ENCODE measurements at regions not wholly inside any gene's neighbourhood (a gene's known extent, or its start where the extent isn't known, plus 50 kb on each side); places are given as distances from the start of the nearest gene placed in this dataset.

DNA sequence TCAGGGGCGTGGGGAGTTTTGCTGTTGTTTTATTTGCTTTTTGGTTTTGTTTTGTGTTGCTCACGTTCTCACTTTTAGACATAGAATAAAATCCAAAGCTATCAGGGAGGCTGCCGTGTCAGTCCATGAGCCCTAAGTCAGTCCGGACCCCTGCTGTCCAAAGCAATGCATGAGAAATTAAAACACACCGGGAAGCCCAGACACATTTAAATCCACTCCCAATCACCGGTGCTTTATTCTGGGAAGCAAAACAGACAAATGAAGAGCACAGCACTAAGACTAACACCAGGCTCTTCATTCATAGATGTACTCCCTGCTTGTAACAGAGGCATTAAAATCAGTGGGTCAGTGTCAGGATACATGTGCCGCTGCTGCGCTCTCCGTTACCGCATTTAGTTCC lies 180.9 kb downstream of the IRX2 start:
- no peak for DNase-seq (ENCODE audit: low read depth, low spot score)

DNA sequence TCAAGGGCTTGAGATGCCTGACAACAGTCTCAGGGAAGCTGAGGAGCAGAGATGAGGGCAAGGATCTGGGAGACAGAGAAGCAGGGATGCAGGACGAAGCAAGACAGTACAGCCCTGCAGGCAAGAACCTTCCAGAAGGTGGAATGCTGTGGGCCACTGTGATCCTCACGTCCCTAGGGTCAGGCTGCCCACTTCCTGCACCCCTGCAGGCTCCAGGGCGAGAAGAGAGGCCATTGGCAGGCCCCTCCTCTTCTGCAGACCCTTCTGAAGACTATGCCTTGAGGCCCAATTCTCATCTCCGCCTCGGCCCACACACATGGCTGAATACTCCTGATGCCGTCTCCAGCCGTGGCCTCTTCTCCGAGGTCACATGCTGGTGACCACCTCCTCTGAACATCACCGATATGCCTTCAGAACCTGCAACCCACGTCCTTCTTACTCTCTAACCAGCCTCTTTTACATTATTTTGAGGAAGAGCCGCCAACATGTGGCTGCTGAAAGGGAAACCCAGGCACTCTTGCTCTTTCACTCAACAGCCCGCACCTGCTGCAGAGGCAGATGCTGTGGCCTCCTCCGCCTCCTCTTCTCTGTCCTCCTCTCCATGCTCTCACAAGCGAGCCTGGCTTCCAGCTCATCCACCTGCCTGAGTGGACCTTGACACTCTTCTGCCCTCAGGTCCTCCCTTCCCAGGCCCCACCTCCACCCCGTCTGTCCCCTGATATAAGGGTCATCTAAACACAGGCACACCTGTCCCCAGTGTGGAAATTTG lies 181.5 kb downstream of the IRX2 start:
- no peak for DNase-seq (ENCODE audit: low read depth, low spot score)

DNA sequence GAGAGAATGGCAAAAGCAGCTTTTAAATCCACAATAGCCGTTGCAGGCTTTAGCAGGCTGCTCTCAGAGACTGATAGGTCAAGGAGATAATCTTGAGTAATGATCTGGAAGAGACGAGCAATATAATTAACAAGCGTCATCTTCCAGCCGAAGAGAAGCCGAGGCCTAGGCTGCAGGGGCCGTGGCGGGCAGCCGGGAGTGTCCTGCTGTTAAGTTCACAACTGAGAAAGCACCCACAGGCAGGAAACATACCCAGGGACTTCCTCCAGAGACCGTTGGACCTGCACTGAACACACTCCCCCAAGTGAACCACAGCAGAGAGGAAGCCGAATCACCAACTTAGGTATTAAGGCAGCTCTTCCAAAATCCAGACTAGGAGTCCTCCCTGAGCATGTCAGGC lies 182.3 kb downstream of the IRX2 start:
- DNase-seq (ENCODE audit: low read depth, low spot score) = no peak

DNA sequence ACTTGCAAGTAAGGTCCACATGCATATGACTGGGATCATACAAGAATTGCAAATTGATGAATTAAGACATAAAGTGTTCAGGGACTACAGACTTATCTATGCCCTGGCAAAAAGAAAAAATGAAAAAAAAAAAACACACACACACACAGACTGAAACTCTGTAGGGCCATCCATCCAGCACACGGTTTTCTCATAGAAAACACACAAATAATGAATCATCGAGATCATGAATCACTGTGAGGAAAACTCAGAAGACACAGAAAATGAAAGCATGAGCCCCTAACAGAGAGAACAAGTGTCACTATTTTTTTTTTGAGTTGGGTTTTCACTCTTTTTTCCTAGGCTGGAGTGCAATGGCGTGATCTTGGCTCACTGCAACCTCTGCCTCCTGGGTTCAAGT lies 185.2 kb downstream of the IRX2 start:
- no peak for DNase-seq (ENCODE audit: low read depth, low spot score)

DNA sequence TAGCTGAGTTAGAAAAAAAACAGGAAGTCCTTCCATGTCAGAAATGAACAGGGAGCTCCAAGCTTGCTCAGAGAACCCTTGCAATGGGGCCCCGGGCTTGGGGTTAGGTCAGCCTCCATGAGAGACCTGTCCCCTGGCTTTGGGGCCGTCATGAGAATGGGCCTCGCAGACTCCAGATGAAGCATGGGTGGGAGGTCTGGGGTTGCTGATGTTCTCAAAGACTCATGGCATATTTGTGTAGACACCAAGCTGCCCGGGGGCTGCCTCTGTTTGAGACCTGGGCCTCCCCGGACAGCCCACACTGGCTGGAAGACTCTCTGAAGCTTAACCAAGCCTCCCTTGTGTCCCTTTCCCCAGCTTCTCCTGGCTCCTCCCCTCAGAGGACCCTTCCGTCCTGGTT lies 186.3 kb downstream of the IRX2 start:
- DNase-seq (ENCODE audit: low read depth, low spot score) = no peak

DNA sequence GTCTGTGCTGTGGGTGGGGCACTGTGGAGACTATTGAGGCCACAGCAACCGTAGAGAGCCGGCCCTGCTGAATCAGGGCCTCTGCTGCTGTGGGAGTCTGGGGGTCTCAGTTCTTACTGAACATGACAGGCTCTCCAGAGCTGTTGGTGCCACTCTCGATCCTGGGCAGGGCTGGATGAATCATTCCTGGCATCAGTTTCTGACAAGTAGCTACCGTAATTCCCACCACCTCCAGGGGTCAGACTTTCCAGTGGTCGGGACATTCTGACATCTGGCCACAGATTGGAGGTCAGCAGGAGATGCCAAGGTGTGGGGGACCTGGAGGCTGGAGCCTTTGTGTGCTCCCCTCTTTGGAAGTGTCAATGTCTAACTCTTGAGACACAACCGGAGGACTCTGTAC lies 188.4 kb downstream of the IRX2 start:
- no peak for DNase-seq (ENCODE audit: low read depth, low spot score)

DNA sequence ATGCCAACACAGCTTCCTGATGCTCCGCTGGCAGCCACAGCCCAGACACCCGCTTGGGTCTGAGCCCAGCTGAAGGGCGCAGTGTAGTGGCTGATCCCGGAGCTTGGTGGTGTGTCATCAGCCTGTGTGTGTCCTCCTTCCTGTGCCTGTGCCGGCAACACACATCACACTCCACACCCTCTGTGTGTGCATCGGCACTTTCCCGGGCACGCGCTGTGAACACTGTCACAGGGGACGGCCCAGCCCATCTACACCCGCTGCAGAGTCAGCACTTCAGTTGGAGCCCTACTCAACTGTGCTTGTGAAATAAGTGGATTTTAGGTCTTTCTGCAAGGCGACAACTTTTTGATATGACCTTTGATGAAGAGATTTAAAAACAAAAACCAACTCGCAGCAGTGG lies 189.4 kb downstream of the IRX2 start:
- no peak for DNase-seq (ENCODE audit: low read depth, low spot score)

DNA sequence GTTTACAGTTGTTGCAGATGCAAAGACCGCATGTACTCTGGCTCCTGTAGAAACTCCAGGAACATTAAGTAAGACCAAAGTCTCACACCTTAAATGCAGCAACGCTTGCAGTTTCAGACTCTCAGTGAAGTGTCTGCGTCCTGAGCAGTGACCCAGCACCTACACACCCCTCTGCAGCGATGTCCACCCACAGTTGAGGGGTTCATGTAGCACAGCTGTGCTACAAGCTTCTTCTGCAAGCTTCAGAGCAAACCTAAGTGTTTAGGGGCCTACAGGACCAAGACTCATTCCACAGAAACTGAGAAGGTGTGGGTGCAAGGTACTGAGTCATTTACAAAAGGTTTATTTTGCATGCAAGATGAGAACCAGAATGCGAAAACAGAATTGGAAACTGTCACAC lies 191.0 kb downstream of the IRX2 start:
- no peak for DNase-seq (ENCODE audit: low read depth, low spot score)

DNA sequence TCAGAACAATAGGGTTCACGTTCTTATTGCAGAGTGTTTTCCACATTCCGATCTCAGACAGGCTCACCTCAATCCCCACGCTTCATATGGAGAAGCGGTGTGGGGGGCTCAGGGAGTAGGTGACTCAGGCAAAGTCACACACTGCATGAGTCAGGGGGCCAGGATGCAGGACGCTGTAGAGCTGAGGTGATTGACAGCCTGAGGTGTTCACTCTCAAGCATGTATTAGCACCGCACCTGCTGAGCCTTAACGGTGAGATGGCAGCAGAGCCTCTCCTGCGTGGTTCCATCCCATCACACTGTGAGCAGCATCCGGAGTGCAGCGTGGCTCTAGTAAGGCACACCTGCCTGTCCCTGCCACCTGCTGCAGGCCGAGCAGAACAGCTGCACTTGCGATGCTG lies 194.0 kb downstream of the IRX2 start:
- DNase-seq (ENCODE audit: low read depth, low spot score) = no peak

DNA sequence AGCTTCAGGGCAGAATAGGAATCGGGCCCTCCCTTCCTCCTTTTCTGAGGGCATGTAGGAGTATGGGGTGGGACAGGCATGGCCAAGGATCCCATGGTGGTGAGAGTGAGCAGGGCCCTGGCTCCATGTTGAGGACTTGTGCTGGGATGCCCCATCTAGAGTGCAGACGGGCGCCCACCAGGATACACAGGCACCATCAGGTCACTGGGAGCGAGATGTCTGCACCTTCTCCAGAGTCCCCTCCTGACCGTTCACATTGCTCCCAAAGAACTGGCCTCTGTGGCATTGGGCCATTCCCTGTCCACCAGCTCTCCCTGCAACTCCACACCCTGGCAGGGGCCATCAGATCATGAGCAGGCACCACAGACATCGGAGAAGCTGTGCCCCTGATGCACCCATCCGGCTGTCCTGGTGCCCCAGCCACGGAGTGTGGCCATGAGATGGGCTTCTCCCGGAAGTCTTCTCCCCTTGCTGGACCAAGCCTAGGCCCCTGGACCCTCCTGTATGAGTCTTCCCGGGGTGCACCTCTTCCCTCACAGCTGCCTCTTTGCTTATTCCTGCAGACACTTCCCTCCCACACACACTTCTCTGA lies 195.0 kb downstream of the IRX2 start:
- no peak for DNase-seq (ENCODE audit: low read depth, low spot score)

DNA sequence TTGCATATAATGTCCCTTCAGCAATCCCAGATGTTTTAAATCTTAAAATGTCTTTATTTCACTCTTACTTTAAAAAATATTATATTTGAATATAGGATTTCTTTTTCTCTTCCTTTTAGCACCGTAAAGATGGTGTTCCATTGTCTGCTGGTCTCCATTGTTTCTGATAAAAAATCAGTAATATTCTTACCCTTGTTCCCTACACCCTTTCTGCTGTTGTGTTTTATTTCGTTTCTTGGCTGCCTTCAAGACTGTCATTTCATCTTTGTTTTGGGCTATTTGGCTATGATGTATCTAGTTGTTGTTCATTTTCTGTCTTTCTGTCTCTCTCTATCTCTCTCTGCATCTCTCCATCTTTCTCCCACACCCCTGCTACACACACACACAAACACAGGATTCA lies 197.9 kb downstream of the IRX2 start:
- no peak for DNase-seq (ENCODE audit: low read depth, low spot score)

DNA sequence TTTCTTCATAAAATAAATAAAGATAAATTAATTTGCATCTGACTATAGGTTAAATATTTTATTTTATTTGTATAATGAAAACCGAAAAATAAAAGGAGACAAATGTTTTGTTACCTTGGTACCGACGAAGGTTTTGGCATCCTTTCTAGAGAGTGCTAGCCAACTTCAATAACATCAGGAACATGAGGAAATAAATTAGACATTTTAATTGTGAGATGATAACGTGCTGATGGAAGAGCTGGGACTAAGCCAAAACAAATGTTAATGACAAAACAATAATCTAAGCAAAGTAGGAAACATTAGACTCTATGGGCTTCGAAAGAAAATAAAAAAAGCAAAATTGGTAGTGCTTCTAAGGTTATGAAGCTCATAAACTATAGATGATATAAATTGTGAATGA lies 201.0 kb downstream of the IRX2 start:
- DNase-seq (ENCODE audit: low read depth, low spot score) = no peak

DNA sequence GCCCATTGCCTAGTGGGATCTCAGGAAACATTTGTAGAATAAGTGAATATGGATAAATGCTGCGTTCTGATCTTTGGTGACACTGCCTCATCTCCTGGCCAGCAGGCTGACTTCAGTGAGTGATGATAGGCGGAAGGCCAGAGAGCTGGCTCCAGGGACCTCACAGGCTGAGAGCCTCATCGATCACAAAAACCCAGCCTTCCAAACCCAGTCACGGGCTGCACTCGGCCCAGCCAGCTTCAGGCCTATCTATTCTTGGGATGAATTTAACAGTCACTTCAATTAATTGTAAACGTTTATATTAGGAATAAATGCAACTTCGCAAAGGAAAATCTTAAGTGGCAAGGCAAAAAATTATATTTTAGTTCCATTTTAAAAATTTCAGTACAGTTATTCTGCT lies 201.6 kb downstream of the IRX2 start:
- no peak for DNase-seq (ENCODE audit: low read depth, low spot score)

DNA sequence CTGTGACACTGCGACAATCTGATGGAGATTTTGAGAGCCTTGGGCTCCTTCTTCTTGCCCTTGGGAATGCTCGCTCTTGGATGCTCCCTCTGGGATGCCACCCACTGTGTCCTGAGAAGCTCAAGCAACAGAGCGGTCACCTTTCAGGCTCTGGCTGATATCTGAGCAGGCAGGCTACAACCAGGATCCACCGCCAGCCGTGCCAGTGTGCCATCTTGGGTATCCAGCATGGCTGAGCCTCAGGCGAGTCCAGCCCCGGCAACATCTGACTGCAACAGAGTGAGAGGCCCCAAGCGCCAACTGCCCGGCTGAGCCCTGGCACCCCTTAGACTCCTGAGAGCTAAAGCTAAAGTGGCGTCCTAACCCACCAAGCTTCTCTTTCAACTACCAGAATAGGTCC lies 202.1 kb downstream of the IRX2 start:
- DNase-seq (ENCODE audit: low read depth, low spot score) = no peak

DNA sequence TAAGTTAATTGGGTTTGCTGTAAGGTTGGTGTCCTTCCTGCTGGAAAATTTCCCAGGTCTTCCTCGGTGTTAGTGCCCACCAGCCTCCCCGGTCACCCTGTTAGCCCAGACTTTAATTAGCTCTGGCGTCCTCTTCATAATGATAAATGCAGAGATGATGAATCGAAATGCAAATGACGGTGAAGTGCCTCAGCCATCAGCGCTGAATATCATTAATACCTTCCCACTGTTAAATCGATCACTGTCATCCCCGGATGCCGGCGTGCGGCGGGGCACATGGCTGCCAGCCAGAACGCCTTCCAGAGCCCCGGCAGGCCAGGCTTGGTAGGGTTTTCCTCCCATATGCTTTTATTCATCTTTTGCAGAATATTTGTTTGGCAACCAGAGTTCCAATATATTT lies 204.5 kb downstream of the IRX2 start:
- no peak for DNase-seq (ENCODE audit: low read depth, low spot score)

DNA sequence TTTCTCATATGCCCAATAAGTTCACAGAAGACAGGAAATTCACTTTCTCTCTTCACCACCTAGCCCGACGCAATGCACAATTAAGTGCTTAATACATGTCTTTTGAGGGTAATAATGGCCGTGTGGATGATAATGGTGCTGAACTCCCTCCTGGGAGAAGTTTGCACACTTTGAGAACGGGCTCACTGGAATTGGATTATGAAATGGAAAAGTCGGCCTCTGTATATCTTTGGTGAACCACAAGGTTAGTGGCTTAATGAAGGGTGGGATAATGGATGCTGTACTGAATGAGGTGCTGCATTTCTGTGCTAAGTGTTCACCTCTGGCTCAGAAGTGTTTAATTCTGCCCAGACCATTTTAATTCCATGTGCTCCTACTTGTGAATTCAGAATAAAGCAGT lies 207.5 kb downstream of the IRX2 start:
- DNase-seq (ENCODE audit: low read depth, low spot score) = no peak

DNA sequence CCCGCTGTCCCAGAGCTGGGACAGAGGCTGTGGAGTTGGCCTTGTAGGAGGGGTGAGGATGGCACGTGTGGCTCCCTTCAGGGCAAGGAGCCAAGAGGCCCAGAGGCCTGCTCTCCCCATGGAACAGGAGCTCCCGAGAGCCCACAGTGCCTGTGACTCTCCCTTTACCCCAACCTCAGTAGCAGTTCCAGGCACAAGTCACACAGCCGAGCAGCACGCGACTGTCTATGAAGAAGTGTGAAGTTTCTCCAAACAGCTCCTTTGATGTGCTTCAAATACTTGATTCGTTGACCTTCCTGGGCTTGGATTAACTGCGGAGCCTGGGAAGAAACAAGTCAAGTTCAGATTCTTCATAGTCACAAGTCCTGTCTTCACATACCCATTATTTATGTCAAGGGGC lies 208.7 kb downstream of the IRX2 start:
- DNase-seq (ENCODE audit: low read depth, low spot score) = no peak

DNA sequence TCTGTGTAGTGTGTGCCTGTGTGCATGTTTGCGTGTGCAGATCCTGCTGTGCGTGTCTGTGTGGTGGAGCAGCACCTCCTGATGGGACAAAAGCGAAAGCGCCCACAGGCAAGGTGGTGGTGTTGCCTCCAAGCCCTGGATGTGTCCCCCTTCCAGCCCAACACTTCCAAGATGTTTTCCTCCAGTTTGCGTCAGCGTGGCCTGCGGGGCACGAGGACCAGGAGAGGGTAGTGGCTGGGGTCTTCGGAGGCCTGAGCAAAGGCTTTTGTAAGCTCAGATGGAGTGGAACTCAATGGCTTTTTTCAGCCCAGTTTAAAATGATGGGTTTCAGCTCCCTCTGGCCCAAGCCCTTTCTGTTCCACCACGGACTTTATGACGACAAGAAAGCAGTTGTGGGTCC lies 209.5 kb downstream of the IRX2 start:
- no peak for DNase-seq (ENCODE audit: low read depth, low spot score)

DNA sequence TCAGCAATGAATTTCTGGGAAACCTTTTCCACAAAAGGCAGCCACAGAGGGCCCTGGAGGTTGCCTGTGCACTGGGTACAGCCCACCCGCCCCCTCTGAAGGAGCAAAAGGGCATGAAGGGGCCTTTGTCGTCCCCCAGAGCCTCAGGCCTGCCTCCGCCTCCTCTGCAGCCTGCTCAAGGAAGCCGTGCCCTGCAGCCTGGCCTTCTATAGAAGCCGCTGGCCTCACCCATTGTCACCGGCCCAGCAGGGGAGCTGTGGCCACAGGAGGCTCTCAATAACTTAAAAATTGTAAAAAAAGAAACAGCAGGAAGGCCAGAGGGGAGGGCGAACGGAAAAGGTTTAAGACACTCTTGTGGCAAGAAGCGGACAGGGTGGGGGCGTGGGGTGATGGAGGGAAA lies 213.3 kb downstream of the IRX2 start:
- no peak for DNase-seq (ENCODE audit: low read depth, low spot score)

DNA sequence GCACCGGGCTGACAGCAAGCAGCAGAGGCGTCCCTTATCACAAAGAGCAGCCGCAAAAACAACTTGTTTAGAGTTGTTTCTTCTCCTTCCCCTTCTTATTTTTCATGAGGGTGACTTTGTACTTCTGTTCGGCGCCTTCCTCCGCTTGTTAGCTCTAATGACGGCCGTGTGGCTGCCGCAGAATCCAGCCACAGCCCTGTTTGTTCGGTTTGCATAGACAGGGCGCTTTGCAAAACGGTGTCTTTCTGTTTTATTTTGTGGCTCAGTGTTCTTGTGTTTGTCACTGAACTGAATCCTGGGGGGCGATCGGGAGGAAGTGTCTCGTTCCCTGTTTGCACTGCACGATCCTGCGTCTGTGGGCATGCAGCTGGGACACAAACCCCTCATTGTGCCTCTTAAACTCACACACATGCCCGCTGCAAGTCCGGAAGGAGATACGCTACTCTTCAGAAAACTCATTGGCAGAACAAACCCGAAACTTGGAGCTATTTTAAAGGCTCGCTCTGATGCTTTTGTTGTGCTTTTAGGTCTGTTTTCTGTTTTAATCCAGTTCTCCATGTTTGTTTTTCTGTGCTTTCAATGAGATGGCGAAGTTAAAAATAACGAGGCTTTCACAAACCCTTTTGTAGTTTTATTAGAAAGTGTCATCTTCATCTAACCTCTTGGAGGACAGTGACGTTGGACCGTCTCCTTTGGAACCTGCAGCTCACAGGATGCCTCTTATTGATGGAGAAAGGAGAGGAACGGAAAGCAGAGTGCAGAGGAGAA lies 213.9 kb downstream of the IRX2 start:
- no peak for DNase-seq (ENCODE audit: low read depth, low spot score)

DNA sequence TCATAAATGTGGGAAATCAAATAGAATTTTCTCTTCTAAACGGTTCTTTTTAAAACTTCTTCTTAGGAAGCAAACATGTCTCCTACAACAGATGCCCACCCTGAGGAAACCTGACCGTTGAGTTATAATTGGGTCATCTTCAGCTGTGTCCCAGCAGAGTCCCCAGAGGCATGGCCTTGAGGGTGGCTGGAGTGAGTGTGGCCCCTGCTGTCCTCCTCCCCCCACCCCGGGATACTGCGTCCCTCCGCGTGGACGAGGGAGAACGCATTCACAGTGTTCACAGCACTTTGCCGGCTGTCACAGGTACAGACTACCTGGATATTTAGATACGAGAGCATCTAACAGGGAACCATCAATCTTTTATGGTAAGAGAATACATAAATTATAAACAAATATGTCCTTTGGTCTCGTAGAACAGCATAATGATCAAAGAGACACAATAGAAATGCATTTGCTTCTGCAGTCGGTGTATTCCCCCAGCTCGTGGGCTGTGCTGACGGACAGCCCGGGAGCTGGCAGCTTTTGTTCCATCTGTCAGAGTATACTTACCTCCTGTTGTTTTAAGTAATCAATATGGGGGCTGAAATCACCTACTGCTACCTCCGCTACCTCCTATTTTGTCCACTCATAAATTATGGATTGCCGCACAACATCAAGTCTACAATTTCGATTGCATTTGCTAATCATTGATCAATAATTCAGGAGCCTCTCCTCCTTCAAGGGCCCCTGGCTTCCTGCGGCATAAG lies 214.7 kb downstream of the IRX2 start:
- no peak for DNase-seq (ENCODE audit: low read depth, low spot score)

DNA sequence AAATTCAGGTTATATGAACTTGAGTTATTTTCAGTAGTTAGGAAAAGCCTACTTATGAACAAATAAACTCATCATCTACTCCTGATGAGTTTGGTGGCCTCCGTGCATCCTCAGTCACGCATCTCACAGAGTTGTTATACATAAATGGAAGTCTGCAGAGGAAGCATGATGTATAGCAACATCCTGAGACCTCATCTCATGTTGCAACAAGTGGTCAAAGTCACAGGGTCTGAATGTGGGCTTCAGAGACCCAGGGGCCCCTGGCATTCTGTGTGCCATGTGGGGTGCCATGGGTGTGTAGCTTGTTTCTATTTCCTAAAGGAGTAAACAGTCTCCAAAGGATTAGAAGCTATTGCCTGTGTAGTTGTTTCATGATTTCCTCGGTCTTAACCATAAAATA lies 216.5 kb downstream of the IRX2 start:
- DNase-seq (ENCODE audit: low read depth, low spot score) = no peak
